ENCODE measurements at regions not wholly inside any gene's neighbourhood (a gene's known extent, or its start where the extent isn't known, plus 50 kb on each side); places are given as distances from the start of the nearest gene placed in this dataset.
A peak's percentile ranks its signal among the peaks of the same experiment; 100 is the strongest.
"Not testable (repeated sequence)": the region's sequence is repeated elsewhere in the genome, so short reads cannot be mapped to it uniquely, and the experiment has no call there.

- intact Hi-C loops (cut with DNase I) = not testable (repeated sequence)
Measured at GRCh38 chr7:145697412-145698107, 419.0 kb upstream of the CNTNAP2 start.

DNA sequence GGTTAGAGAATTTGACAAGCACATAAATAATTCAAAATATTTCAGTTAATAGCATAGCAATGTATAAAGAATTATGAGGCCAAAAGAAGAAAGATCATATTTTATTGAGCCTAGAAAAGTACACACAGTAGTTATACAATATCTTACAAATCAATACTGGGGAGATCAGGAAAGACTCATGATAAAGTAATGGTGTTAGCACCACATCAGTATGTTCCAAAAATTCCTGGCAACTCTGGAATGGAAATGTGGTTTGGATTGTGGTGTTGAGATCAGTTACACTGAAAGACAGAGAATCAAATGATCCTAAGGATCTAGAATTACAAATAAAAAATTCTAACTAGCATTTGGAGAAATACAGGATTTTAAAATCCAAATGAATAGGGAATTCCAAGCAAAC, 420.5 kb upstream of the CNTNAP2 start:
- ATAC-seq = no peak
- no peak for DNase-seq (ENCODE audit: missing footprints)
- intact Hi-C loops (cut with DNase I) = no loop called here

More at GRCh38 chr7:145697412-145698107, 419.0 kb upstream of the CNTNAP2 start:
- not testable (repeated sequence) for ATAC-seq; DNase-seq (ENCODE audit: missing footprints)

GRCh38 chr7:145692237-145692950, 424.2 kb upstream of the CNTNAP2 start:
- intact Hi-C loops (cut with DNase I) = no loop called here
- peak; percentile 90 for ATAC-seq
- peak; percentile 62 for DNase-seq (ENCODE audit: missing footprints)

- peak; percentile 64 for ATAC-seq
Measured at GRCh38 chr7:145691377-145691914, 425.2 kb upstream of the CNTNAP2 start.

DNA sequence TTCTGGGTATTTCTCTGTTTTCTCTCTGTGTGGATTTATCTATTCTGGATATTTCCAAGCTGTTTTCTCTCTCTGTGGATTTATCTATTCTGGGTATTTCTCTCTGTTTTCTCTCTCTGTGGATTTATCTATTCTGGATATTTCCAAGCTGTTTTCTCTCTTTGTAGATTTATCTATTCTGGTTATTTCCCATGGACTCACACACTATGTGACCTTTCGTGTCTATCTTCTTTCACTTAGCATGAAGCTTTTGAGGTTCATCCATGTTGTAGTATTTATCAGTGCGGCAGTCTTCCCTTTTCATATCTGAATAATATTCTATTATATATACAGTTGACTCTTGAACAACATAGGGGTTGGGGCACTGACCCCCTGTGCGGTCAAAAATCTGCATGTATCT, 435.0 kb upstream of the CNTNAP2 start:
- ATAC-seq (peak; percentile 57), DNase-seq (ENCODE audit: missing footprints) (no peak)
- intact Hi-C loops (cut with DNase I) = no loop called here

More at GRCh38 chr7:145691377-145691914, 425.2 kb upstream of the CNTNAP2 start:
- intact Hi-C loops (cut with DNase I) = no loop called here
- no peak for DNase-seq (ENCODE audit: missing footprints)

GRCh38 chr7:145681159-145681558, 435.4 kb upstream of the CNTNAP2 start:
- ATAC-seq = peak; percentile 75
- DNase-seq (ENCODE audit: missing footprints) = no peak
- intact Hi-C loops (cut with DNase I) = no loop called here

- DNase-seq (ENCODE audit: missing footprints) = no peak
- intact Hi-C loops (cut with DNase I) = no loop called here
- peak; percentile 97 for ATAC-seq
Measured at GRCh38 chr7:145665499-145666258, 450.9 kb upstream of the CNTNAP2 start.

DNA sequence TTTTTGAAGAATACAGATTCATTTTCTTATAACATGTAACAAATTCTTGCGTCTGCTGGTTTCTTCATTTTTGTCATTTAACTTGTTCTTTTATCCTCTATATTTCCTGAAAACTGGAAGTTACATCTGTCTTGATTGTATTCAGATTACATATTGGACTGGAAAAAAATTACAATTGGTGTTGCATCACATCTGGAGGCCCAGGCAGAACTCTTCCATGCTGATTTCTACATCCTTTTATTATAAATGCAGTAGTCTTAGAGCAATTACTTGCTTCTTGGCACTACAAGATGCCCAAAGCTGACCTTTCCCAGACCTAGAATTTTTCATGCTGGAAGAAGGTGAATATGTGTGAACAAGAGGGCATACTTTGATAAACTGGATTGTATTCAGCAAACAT, 460.9 kb upstream of the CNTNAP2 start:
- intact Hi-C loops (cut with DNase I) = no loop called here
- peak; percentile 52 for ATAC-seq
- DNase-seq (ENCODE audit: missing footprints) = no peak

GRCh38 chr7:145645135-145645515, 471.5 kb upstream of the CNTNAP2 start:
- intact Hi-C loops (cut with DNase I) = no loop called here
- no peak for DNase-seq (ENCODE audit: missing footprints)

DNA sequence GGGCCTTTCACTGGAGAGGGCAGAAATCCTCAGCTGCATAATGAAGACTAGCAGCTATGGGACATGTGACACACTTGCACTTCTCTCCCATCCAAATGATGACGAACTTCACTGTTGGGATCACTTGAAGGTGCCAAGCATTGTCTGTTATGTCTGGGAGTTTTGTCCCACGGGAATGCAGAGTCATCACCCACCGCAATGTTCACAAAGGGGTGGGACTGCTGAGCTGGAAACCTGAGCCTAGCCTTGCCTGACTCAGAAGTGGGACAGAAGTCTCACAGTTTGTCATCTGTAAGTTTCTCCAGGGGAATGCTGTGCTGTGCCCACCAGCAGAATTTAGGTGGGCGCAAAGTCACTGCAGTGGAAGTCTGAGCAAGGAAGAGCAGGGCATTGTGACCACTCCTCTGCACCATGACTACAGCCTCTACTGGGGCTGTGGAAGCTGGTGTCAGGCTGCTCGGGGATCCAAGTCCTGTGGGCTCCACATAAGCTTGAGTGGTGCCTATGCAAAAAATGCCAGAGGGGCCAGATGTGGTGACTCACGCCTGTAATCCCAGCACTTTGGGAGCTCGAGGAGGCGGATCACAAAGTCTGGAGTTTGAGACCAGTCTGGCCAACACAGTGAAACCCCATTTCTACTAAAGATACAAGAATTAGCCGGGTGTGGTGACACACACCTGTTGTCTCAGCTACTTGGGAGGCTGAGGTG, 472.0 kb upstream of the CNTNAP2 start:
- intact Hi-C loops (cut with DNase I) = no loop called here
- ATAC-seq (no peak), DNase-seq (ENCODE audit: missing footprints) (peak; percentile 13)

More at GRCh38 chr7:145645135-145645515, 471.5 kb upstream of the CNTNAP2 start:
- ATAC-seq = no peak

DNA sequence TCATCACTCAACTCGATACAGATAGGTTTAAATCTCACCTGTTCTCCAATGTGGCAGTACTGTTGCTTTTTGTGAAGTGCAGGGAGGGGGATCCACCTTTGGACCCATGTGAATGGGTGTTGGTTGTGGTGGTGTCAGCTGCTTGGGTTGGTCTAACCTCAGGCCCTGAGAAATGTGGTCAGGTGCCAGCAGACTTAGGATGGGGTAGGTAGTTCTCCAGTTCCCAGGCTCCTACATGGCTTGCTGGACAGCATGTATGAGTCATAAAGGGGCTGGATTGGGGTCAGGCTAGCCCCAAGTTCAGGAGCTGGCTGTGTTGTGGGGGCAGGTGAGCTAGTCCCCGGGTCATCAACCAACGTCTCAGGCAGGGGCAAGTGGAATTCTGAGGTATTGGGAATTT, 472.6 kb upstream of the CNTNAP2 start:
- intact Hi-C loops (cut with DNase I) = no loop called here
- DNase-seq (ENCODE audit: missing footprints) = peak; percentile 25
- no peak for ATAC-seq

GRCh38 chr7:145633513-145633912, 483.1 kb upstream of the CNTNAP2 start:
- DNase-seq (ENCODE audit: missing footprints) (no peak), ATAC-seq (no peak)
- intact Hi-C loops (cut with DNase I) = no loop called here

DNA sequence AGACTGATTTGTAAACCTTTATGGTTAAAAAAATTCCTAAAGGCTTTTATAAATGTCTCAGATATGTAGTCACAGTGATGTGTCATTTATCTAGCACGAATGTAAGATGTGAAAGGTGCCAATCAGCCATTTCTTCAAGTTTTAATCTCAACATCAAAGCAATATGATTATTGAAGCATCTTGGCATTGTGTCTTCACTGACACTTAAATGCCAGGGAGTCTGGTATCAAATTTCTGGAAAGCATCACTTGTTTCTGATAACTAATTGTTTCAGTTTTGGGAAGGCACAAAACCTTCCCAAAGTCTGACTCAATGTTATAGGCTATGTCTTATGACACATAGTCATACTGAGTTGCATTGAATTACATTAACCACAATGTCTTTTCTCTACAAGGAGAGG, 492.0 kb upstream of the CNTNAP2 start:
- DNase-seq (ENCODE audit: missing footprints) (no peak), ATAC-seq (no peak)
- intact Hi-C loops (cut with DNase I) = no loop called here

DNA sequence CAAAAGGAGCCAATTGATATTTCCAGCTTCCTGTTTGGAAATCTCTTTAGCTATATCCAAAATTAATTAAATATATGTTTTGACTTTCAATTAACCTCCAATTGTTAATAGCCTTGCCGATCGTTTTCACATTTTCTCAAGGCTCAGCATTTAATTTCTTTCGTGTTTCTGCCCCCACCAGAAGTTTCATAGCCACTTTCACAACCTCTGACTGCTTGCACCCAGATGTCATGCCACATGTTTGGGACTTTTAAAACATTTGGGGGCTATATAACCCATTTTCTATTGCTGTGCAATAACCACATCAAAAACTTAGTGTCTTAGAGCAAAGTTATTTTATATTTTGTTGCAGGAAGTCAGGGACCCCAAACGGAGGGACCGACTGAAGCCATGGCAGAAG, 510.6 kb upstream of the CNTNAP2 start:
- intact Hi-C loops (cut with DNase I) = no loop called here
- DNase-seq (ENCODE audit: missing footprints) (no peak), ATAC-seq (no peak)

DNA sequence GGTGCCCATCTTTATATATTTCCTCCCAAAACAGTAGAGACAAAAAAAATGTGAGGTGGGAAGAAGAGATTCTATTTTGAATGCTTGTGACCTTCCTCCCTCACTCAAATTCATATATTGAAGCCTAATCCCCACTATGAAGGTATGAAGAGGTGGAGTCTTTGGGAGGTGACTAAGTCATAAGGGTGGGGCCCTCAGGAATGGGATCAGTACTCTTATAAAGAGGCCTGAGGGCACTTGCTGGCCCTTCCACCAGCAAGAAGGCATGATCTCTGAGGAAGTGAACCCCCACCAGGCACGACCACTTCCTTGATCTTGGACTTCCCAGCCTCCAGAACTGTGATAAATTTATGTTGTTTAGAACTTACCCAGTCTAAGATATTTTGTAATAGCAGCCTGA, 517.2 kb upstream of the CNTNAP2 start:
- DNase-seq (ENCODE audit: missing footprints) (no peak), ATAC-seq (no peak)
- intact Hi-C loops (cut with DNase I) = no loop called here

- DNase-seq (ENCODE audit: missing footprints) = no peak
- no peak for ATAC-seq
- intact Hi-C loops (cut with DNase I) = no loop called here
Measured at GRCh38 chr7:145584401-145584800, 532.2 kb upstream of the CNTNAP2 start.

- intact Hi-C loops (cut with DNase I) = no loop called here
- DNase-seq (ENCODE audit: missing footprints) (no peak), ATAC-seq (no peak)
Measured at GRCh38 chr7:145582742-145583303, 533.8 kb upstream of the CNTNAP2 start.

DNA sequence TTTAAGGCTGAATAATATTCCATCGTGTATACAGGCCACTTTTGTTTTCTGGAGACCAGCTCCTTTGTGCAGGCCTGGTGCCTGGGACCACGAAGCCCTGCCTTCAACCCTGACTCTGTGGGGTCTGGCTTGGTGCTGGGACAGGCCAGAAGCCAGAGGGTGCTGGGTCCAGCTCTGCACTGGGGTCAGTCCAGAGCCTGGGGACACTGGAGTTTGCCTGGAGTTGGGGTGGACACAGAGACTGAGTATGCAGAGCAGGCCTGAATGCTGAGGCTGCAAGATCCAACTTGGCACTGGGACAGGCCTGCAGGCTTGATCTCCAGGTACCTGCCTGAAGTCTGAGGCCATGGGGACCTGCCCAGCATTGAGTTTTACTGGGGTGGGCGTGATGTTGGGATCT, 558.8 kb upstream of the CNTNAP2 start:
- intact Hi-C loops (cut with DNase I) = no loop called here
- ATAC-seq = no peak
- DNase-seq (ENCODE audit: missing footprints) = no peak

- ATAC-seq = no peak
- intact Hi-C loops (cut with DNase I) = no loop called here
- DNase-seq (ENCODE audit: missing footprints) = no peak
Measured at GRCh38 chr7:145543242-145543641, 573.4 kb upstream of the CNTNAP2 start.

Data from Right ventricle myocardium inferior (tissue), 1 donor.